Upper lobe of left lung (tissue), 4 donors: ENCODE measurements at regions not wholly inside any gene's neighbourhood (a gene's known extent, or its start where the extent isn't known, plus 50 kb on each side); places are given as distances from the start of the nearest gene placed in this dataset.

ENCODE experiments used
- CTCF ChIP-seq, 6 experiments: fragments of 450-650 bp in 4 of 6; fragments of 200-600 bp in 2 of 6; sonication (generic) in 2 of 6; IDR thresholded peaks; one replicate each; pipeline ENCODE4 v1.5.1; 2016 to 2019; ENCODE audit warnings: antibody characterized with exemption in 6 of 6
- EP300 ChIP-seq, 4 donors: sonication (generic); formaldehyde crosslinking; IDR thresholded peaks; one replicate each; pipeline ENCODE4 v1.5.1; 2017; ENCODE audit warnings: antibody characterized with exemption in 4 of 4, control low read depth in 2 of 4
- POLR2A ChIP-seq, 4 donors: fragments of 450-650 bp; IDR thresholded peaks; one replicate each; pipeline ENCODE4 v1.5.1; 2016 to 2017; ENCODE audit warnings: antibody characterized with exemption in 4 of 4, mild to moderate bottlenecking in 2 of 4
- POLR2AphosphoS5 ChIP-seq, 2 donors: sonication (generic); formaldehyde crosslinking; IDR thresholded peaks; one replicate each; pipeline ENCODE4 v1.5.1; 2017; ENCODE audit warnings: antibody characterized with exemption in 2 of 2

DNA sequence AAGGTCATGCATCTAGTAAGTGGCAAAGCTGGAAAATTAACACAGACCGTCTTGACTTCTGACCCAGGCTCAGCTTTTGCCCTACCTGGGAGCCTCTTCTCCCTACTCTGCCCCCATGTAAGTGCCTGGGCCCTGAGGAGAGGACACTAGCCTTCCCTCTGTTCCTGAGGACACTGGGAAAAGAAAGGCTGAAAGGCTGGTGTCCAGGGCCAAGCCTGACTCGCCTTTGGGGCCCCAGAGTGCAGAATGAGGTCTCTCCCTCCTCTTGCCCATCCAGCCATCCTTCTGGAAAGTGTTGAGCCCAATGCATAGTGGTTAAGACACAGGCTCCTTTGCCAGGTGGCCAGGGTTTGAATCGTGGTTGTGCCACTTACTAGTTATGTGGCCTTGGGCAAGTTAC lies 91.5 kb downstream of the PJA1 start:
- TF ChIP-seq CTCF (IDR thresholded peaks at IDR 0.05) (no peak), EP300 (IDR thresholded peaks at IDR 0.05) (no peak), POLR2A (IDR thresholded peaks at IDR 0.05) (no peak), POLR2AphosphoS5 (IDR thresholded peaks at IDR 0.05) (no peak)
